GM12864 (cell line): ENCODE measurements at regions not wholly inside any gene's neighbourhood (a gene's known extent, or its start where the extent isn't known, plus 50 kb on each side); places are given as distances from the start of the nearest gene placed in this dataset.

Experiments
- DNase-seq: peaks from one replicate; pipeline ENCODE4 v3.0.0-alpha.2; 2011; ENCODE audit warnings: low read depth
- H3K4me3 ChIP-seq: 2 replicates; pipeline ENCODE4 v1.5.1; 2011; ENCODE audit warnings: mild to moderate bottlenecking, low read depth, low read length, control low read depth
- CTCF ChIP-seq: IDR thresholded peaks from 2 replicates; pipeline ENCODE4 v1.5.1; 2011; ENCODE audit warnings: low read depth, mild to moderate bottlenecking, moderate library complexity, low read length, control low read depth, inconsistent platforms; ENCODE audit errors: missing control alignments

GRCh38 chr6:140044626-140045025 is 670.2 kb upstream of the CITED2 start:
- no peak overlapping the region for H3K4me3 ChIP-seq
- no peak for TF ChIP-seq CTCF

DNA sequence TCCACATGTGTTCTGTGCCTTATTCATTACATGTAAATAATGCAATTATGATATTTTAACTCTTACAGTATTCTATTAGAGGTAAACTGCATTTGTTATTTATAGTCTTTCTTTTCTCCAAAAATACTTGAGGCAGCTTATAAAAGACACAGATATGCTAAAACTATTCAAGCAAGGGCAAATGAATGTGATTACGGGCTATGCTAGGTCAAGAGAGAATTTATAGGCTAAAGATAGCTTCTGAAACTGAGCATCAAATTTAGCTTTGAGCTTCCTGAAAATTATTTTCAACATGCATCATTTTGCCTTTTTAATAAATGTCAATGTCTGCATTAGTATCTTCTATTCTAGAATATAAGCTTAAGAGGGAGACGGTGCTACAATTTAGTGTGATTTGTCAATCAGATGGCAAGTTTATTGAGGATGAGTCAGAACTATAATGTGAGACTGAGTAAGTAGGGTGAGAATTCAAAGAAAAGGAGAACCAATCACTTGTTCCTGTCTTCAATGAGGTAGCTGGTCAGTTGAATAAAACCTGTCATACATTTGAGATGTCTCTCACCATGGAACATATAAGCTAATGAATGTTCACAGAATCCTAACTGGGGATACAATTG is 669.4 kb upstream of the CITED2 start:
- no peak overlapping the region for H3K4me3 ChIP-seq
- no peak for TF ChIP-seq CTCF
- no peak for DNase-seq

More at GRCh38 chr6:140044626-140045025, 670.2 kb upstream of the CITED2 start:
- DNase-seq: no peak

GRCh38 chr6:140043357-140043756 is 668.9 kb upstream of the CITED2 start:
- H3K4me3 ChIP-seq: no peak overlapping the region
- no peak for TF ChIP-seq CTCF
- DNase-seq: no peak

DNA sequence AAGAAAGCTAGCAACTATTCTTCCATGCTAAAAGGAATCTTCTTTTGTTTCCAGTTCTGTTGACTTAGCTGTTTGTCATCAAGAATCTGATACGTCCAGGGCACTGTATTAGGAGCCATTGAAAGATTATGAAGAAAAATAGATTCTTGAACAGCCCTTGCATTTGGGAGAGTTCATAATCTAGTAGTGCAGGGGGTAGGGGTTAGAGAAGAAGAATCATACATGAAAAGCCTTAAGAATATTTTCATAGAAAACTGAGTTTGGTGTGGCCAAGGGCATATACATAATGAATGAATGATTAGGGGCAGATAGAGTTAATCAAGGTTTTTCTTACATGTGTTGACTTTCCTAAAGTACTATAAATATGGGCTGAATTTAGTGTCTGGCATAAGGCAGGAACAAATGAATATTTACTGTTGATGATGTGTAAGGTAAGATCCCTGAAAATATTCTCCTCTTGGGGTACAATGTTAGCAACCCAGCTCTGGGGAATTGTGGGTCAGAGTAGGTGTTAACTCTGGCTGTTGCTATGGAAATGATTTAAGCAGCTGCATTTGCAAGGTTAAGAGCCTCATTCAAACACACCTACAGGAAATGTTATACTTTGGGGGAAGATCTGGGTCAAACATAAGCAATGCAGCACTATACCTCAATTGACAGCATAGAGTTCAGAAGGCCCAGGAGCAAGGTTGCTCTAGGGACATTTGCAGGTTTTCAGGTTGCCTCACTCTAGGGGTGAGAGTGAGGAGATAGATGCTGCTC is 667.3 kb upstream of the CITED2 start:
- TF ChIP-seq CTCF: no peak
- no peak overlapping the region for H3K4me3 ChIP-seq
- no peak for DNase-seq

DNA sequence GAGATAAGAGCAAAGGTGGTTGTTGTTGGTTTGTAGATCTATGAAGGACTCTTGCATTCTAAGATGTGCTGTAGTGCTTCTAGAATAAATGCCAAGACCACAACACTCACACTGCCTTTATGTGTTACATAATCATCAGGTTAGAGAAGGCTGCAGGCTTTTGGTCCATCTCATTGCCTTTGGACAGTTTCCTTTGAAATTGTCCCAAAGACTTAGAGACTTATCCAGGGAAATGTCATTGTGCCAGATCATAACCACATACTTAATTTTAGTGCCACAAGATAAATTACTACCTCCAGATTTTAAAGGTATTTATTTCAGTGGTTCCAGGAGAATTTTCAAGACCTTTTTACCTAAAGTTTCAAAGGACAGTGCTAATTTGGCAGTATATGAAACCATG is 666.6 kb upstream of the CITED2 start:
- no peak for TF ChIP-seq CTCF
- H3K4me3 ChIP-seq: no peak overlapping the region
- DNase-seq: no peak

- DNase-seq: no peak
- no peak for TF ChIP-seq CTCF
- H3K4me3 ChIP-seq: no peak overlapping the region
Observed at GRCh38 chr6:140040396-140040795, 665.9 kb upstream of the CITED2 start.

DNA sequence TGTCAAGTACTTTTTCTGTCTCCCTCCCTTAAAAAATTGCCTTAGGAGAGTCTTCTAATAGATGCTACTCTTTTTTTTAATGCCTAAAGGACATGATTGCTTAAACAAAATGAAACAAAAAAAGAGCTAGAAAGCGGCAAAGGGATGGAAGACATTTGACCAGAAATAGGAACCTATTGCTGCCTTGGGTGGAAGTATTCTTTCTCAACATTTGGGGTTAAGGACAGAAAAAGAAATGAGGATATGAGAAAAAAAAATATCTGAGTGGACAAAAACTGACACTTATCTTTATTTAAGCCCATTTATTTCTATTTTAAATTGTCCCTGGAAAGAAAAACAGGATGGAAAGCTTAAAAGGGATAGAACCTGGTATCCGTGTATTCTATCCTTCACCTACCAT is 664.9 kb upstream of the CITED2 start:
- DNase-seq: no peak
- TF ChIP-seq CTCF: no peak

More for the DNA sequence above, 664.9 kb upstream of the CITED2 start:
- no peak overlapping the region for H3K4me3 ChIP-seq
